Colonic mucosa (tissue), 4 donors: ENCODE measurements at regions not wholly inside any gene's neighbourhood (a gene's known extent, or its start where the extent isn't known, plus 50 kb on each side); places are given as distances from the start of the nearest gene placed in this dataset.

Experiments used
- DNase-seq: peaks from one replicate; pipeline ENCODE4 v3.0.0-alpha.2; 2020
- H3K27ac ChIP-seq: fragments of 200-600 bp; one replicate; pipeline ENCODE4 v1.8.0; 2021
- H3K27me3 ChIP-seq: fragments of 200-600 bp; one replicate; pipeline ENCODE4 v1.8.0; 2021
- H3K36me3 ChIP-seq: fragments of 200-600 bp; one replicate; pipeline ENCODE4 v1.8.0; 2021
- H3K4me1 ChIP-seq: fragments of 200-600 bp; one replicate; pipeline ENCODE4 v1.8.0; 2021; ENCODE audit warnings: mild to moderate bottlenecking
- H3K4me3 ChIP-seq: fragments of 200-600 bp; one replicate; pipeline ENCODE4 v1.8.0; 2021
- H3K9ac ChIP-seq, 2 donors: one replicate each; pipeline ENCODE4 v1.7.0; 2013; ENCODE audit warnings: control low read depth in 2 of 2, low read depth in 2 of 2, low read length in 2 of 2
- H3K9me3 ChIP-seq: fragments of 200-600 bp; one replicate; pipeline ENCODE4 v1.8.0; 2021
- intact Hi-C: fragments of 100-400 bp; cut with DNase I; formaldehyde crosslinking; loops from one replicate; pipeline ENCODE4 v1.14.1; 2022
- TF ChIP-seq, protein P1 (sequence below): fragments of 200-600 bp; IDR thresholded peaks from one replicate; pipeline ENCODE4 v1.8.0; 2022; ENCODE audit warnings: antibody characterized with exemption, mild to moderate bottlenecking
- donor health status: healthy.
- donor health status: DM: no; HTN: no; CAD: no.
- donor health status: DM: no; HTN: no; CAD: no.

DNA sequence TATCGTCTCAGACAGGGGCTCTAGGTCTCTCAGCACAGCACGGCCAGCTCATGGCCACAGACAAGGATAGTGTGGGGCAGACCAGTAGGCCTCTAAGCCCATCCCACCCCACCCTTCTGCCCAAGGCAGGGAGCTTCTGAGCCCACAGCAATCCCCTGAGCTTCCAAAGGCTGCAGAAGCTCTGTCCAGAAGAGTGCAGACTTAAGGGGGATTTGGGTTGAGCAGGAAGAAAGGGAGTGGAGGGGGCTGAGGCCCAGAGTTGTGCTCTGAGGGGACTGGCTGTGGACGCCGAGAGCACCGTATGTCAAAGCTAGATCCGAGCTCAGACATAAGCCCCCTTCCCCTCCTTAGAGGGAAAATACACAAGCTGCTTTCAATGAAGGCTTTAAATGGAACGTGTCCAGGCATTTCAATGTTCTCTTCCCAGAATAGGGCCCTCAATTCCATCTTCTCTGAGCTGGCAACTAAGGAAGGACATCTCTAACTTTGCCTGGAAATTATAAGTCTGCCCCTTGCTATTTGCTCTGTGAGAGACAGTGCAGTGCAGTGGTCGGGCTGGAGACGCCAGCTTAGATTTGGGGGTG, 116.4 kb upstream of the RPL38 start:
- Histone ChIP-seq H3K9ac (no peak overlapping the region), H3K9me3 (no peaks in the 10 kb centered on the region), H3K27me3 (no peaks in the 10 kb centered on the region), H3K4me1 (no peaks in the 10 kb centered on the region), H3K4me3 (no peak overlapping the region), H3K36me3 (no peaks in the 10 kb centered on the region), H3K27ac (no peak overlapping the region)
- TF ChIP-seq, protein P1, sequence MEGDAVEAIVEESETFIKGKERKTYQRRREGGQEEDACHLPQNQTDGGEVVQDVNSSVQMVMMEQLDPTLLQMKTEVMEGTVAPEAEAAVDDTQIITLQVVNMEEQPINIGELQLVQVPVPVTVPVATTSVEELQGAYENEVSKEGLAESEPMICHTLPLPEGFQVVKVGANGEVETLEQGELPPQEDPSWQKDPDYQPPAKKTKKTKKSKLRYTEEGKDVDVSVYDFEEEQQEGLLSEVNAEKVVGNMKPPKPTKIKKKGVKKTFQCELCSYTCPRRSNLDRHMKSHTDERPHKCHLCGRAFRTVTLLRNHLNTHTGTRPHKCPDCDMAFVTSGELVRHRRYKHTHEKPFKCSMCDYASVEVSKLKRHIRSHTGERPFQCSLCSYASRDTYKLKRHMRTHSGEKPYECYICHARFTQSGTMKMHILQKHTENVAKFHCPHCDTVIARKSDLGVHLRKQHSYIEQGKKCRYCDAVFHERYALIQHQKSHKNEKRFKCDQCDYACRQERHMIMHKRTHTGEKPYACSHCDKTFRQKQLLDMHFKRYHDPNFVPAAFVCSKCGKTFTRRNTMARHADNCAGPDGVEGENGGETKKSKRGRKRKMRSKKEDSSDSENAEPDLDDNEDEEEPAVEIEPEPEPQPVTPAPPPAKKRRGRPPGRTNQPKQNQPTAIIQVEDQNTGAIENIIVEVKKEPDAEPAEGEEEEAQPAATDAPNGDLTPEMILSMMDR: no peak
- intact Hi-C loops: no loop called here
- DNase-seq: no peak

DNA sequence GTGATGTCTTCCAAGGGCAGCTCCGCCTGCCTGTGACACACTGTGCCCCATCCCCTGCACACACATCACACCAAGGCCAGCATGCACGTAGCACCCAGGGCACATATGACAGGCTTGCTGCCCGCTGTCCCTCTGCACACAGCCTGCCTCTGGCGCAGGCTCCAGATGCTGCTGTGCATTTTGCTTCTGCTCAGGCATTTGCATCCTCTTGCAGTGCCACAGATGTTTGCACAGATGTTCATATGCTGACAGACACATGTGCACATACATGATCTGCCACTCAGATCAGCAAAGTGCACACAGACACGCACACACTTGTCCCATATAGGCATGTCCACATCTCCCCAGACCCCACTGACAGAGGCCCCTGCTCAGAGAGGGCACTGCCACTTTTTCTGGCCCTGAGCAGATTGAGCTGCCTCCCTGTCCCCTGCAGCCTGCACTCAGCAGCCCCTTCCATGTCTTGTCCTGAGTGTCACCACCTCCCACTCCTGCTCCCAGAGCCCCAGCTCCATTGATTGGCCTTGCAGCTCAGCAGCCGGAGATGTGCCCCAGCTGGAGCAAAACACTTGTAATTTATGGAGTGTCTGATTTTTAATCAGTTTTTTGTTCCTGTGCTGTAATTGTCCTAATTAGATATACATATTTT, 115.1 kb upstream of the RPL38 start:
- no peak overlapping the region for H3K27ac ChIP-seq
- intact Hi-C loops: no loop called here
- TF ChIP-seq, protein P1: no peak
- H3K36me3 ChIP-seq: no peaks in the 10 kb centered on the region
- DNase-seq: no peak
- no peaks in the 10 kb centered on the region for H3K9me3 ChIP-seq
- no peaks in the 10 kb centered on the region for H3K4me1 ChIP-seq
- H3K27me3 ChIP-seq: no peaks in the 10 kb centered on the region
- no peak overlapping the region for H3K4me3 ChIP-seq
- H3K9ac ChIP-seq: no peak overlapping the region

DNA sequence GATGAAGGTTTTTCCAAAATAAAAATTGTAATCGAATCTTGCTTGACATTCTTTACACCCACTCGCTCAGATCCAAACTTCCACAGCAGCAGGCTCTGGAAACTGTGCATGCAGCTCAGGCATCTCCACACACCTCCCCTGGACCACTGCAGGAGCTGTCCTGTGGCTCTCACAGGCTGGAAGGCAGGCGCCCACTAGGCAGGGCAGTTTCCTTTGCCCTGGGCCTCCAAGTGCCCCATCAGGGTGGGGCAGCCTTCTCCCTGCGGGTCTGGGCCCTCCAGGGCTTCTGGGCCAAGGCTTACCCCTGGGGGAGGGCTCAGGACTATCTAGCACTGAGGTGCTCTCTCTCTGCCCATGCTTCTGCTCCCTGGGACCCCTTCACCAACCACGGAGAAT, 114.5 kb upstream of the RPL38 start:
- H3K27ac ChIP-seq: no peak overlapping the region
- TF ChIP-seq, protein P1: no peak
- H3K4me1 ChIP-seq: no peaks in the 10 kb centered on the region
- H3K36me3 ChIP-seq: no peaks in the 10 kb centered on the region
- H3K9ac ChIP-seq: no peak overlapping the region
- DNase-seq: no peak
- no peak overlapping the region for H3K4me3 ChIP-seq
- H3K27me3 ChIP-seq: no peaks in the 10 kb centered on the region
- H3K9me3 ChIP-seq: no peaks in the 10 kb centered on the region
- intact Hi-C loops: no loop called here

DNA sequence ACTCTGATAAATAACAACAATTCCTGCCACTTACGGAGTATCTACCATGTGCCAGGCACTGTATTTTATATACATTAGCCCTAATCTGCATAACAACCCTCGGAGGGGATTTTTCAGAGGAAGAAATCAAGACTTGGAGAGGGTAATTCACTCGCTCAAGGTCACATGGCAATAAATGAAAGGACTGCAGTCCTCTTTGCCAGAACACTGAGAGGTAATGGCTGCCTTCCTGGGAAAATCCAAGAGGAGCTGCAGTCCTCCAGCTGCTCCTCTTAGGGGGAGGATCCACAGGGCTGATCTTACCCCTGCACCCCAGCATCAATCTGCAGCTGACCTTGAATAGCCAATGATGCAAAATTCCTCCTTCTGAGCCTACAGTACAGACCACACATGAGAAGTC, 114.1 kb upstream of the RPL38 start:
- DNase-seq: no peak
- Histone ChIP-seq H3K36me3 (no peaks in the 10 kb centered on the region), H3K9me3 (no peaks in the 10 kb centered on the region), H3K4me1 (no peaks in the 10 kb centered on the region), H3K9ac (no peak overlapping the region), H3K27me3 (no peaks in the 10 kb centered on the region), H3K27ac (no peak overlapping the region), H3K4me3 (no peak overlapping the region)
- intact Hi-C loops: no loop called here
- TF ChIP-seq, protein P1: no peak

DNA sequence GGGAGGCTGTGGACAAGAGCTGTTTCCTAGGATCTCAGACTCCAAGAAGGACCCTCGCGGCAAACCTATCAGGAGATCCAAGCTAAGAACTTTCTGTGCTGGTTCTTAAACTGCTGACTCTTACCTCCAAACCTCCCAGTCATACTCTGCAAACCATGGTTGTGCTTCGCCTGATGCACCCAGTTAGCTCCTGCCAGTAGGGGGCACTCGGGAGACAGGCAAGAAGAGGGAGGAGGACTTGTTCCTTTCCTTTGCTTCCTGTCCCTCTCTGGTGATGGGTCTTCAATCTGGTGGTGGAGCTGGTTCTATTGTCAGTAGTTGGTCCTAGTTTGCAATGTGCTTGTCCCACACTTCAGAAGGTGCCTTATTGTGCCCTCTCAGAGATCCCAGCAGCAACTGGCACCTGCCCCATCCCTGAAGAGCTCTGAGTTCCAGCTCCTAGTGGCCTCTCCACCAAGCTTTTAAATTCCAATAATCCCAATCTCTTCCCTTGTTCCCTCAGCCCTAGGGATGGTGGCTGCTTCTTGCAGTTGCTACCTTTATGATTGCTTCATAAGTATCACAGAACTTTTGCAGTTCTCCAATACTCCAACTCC, 113.5 kb upstream of the RPL38 start:
- H3K9ac ChIP-seq: no peak overlapping the region
- peak; percentile 81 for DNase-seq
- intact Hi-C loops: loop anchor here (2.0 kb wide), 1 partner anchor 87 kb away; no protein-coding TSS in a partner anchor
- H3K27me3 ChIP-seq: no peaks in the 10 kb centered on the region
- H3K36me3 ChIP-seq: no peaks in the 10 kb centered on the region
- no peaks in the 10 kb centered on the region for H3K9me3 ChIP-seq
- H3K4me1 ChIP-seq: no peaks in the 10 kb centered on the region
- TF ChIP-seq, protein P1: peak; percentile 69
- no peak overlapping the region for H3K4me3 ChIP-seq
- H3K27ac ChIP-seq: no peak overlapping the region
